BJ (cell line): ENCODE measurements at regions not wholly inside any gene's neighbourhood (a gene's known extent, or its start where the extent isn't known, plus 50 kb on each side); places are given as distances from the start of the nearest gene placed in this dataset.
"Not testable (repeated sequence)": the region's sequence is repeated elsewhere in the genome, so short reads cannot be mapped to it uniquely, and the experiment has no call there.

Experiments used
- CTCF ChIA-PET: fragments of 350-600 bp; formaldehyde crosslinking; extraction: SDS; loops from one replicate; lab custom pipeline; 2021; ENCODE audit warnings: antibody characterized with exemption, inconsistent platforms; lab: Yijun Ruan, JAX
- POLR2A ChIA-PET: fragments of 300-600 bp; sonication (Branson Sonifier 250); formaldehyde crosslinking; extraction: SDS; loops from one replicate; lab custom pipeline; 2021; ENCODE audit warnings: antibody characterized with exemption; lab: Charles Lee
- DNase-seq: peaks from one replicate; pipeline ENCODE4 v3.0.0-alpha.2; 2011; ENCODE audit warnings: low read depth
- H3K27me3 ChIP-seq: 2 replicates; pipeline ENCODE4 v1.6.0; 2011; ENCODE audit warnings: low read length; ENCODE audit not compliant: control insufficient read depth, insufficient read depth
- H3K36me3 ChIP-seq: 2 replicates; pipeline ENCODE4 v1.5.1; 2011; ENCODE audit warnings: low read length; ENCODE audit not compliant: control insufficient read depth, insufficient read depth
- H3K4me3 ChIP-seq: 2 replicates; pipeline ENCODE4 v1.5.1; 2011; ENCODE audit warnings: low read depth, mild to moderate bottlenecking, control low read depth, low read length
- TF ChIP-seq, protein P1 (sequence below): IDR thresholded peaks from 2 replicates; pipeline ENCODE4 v1.5.1; 2011; ENCODE audit warnings: low read depth, mild to moderate bottlenecking, control low read depth, inconsistent platforms, low read length, moderate library complexity; ENCODE audit not compliant: insufficient read depth

DNA sequence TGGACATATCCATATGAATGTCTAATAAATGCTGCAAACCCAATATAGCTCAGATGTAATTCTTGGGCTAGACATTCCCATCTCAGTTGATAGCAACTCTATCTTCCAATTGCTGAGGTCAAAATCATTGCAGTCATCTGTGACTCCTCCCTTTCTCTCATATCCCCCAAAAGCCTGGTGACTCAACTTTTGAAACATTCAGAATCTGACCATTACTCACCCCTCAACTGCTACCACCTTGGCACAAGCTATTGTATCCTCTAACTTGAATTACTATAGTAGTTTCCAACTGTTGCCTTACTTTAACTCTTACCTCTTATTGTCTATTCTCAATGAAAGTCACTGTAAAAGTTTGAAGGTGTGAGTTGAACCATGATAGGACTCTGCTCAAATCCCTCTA lies 600.1 kb upstream of the RGMB start:
- TF ChIP-seq, protein P1, sequence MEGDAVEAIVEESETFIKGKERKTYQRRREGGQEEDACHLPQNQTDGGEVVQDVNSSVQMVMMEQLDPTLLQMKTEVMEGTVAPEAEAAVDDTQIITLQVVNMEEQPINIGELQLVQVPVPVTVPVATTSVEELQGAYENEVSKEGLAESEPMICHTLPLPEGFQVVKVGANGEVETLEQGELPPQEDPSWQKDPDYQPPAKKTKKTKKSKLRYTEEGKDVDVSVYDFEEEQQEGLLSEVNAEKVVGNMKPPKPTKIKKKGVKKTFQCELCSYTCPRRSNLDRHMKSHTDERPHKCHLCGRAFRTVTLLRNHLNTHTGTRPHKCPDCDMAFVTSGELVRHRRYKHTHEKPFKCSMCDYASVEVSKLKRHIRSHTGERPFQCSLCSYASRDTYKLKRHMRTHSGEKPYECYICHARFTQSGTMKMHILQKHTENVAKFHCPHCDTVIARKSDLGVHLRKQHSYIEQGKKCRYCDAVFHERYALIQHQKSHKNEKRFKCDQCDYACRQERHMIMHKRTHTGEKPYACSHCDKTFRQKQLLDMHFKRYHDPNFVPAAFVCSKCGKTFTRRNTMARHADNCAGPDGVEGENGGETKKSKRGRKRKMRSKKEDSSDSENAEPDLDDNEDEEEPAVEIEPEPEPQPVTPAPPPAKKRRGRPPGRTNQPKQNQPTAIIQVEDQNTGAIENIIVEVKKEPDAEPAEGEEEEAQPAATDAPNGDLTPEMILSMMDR, result no peak
- H3K4me3 ChIP-seq, result no peak overlapping the region
- peak; percentile 9 for DNase-seq
- CTCF ChIA-PET, result no interaction called here
- POLR2A ChIA-PET, result no interaction called here
- H3K36me3 ChIP-seq, result no peaks in the 10 kb centered on the region
- H3K27me3 ChIP-seq, result no peaks in the 10 kb centered on the region

DNA sequence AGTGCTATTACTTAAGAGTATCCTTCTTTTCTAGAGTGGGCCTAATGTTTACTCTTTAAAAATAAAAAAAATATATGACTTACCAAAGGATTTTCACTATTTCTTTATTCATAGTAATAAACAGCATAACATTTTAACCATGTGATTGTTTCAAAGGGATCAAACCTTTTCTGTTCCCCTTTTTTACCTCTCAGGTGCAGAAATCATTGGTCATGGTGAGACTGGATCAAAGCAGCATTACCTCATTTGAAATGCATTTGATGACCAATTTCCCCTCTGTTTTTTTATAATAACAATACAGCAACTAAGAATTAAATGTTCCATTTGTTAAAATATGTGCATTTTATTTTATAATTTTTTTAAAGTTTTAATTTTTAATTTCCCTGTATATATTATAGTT lies 598.0 kb upstream of the RGMB start:
- no peaks in the 10 kb centered on the region for H3K36me3 ChIP-seq
- DNase-seq, result no peak
- POLR2A ChIA-PET, result no interaction called here
- CTCF ChIA-PET, result no interaction called here
- H3K27me3 ChIP-seq, result no peaks in the 10 kb centered on the region
- H3K4me3 ChIP-seq, result no peak overlapping the region
- TF ChIP-seq, protein P1, result no peak

DNA sequence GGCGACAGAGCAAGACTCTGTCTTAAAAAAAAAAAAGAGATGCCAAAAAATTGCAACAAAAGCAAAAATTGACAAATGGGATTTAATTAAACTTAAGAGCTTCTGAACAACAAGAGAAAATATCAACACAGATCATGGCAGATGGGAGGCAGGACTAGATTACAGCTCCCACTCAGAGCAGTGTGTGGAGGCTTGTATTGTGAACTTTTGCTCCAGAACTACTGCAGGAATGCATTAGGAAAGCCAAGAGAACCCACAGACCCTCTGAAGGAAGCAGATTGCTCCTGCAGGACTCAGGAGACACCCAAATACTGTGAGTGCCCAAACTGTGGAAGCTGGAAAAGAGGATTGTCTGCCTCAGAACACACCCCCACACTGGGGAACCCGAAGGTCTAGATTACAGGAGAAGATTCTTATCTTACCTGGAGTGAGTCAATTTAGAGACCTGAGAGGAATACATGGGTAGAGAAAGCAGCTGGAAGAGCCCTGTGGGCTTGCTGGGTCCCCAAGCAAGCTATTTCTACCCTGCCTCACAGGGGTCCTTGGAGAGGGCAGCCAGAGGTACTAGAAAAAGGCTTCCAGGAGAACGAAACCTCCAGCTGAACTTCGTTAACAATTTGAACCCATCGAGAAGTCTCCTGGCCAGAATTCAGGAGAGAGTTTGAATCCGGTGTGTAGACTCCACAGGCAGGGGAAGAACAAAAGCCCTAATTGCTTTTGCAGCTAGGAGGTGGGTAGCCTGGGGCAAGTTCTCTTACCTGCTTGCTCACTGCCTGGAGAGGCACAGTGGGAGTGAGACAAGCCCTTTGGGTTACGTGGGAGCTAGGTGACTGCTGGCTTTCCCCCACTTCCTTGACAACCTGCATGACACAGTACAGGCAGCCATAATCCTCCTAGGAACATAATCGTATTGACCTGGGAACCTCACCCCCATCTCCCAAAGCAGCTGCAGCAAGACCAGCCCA lies 593.4 kb upstream of the RGMB start:
- POLR2A ChIA-PET, result no interaction called here

DNA sequence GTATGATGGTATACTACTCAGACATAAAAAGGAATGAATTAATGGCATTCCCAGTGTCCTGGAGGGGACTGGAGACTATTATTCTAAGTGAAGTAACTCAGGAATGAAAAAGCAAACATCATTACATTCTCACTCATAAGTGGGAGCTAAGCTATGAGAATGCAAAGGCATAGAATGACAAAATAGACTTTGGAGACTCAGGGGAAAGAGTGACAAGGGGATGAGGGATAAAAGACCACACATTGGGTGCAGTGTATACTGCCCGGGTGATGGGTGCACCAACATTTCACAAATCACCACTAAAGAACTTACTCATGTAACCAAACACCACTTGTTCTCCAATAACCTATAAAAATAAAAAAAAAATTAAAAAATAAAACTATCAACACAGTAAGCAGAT lies 587.3 kb upstream of the RGMB start:
- TF ChIP-seq, protein P1, result no peak
- Histone ChIP-seq H3K27me3 (no peaks in the 10 kb centered on the region), H3K4me3 (no peak overlapping the region), H3K36me3 (no peaks in the 10 kb centered on the region)
- no peak for DNase-seq
- CTCF ChIA-PET, result no interaction called here
- POLR2A ChIA-PET, result no interaction called here

More for the DNA sequence above, 593.4 kb upstream of the RGMB start:
- no peaks in the 10 kb centered on the region for H3K27me3 ChIP-seq
- no peak for DNase-seq
- no peak overlapping the region for H3K4me3 ChIP-seq
- CTCF ChIA-PET, result no interaction called here
- no peaks in the 10 kb centered on the region for H3K36me3 ChIP-seq
- TF ChIP-seq, protein P1, result no peak

DNA sequence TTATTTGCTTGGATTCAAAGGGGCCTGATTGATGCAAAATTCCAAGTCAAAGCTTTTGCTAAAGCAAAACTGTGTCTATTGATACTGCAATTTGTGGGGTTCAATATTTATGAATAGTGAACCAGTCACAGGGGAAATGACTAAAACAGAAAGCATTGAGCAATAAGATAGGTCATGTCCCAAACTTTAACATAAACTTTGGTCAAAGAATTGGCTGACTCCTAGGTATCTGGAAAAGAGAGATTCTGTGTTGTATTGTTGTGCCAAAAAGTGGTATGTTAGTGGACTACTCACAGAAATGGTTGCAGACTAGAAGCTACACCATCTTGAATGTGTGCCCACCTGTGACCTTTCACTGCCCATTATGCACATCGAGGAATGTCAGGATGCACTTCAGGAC lies 585.5 kb upstream of the RGMB start:
- DNase-seq, result no peak
- ChIA-PET CTCF (no interaction called here), POLR2A (no interaction called here)
- no peak overlapping the region for H3K4me3 ChIP-seq
- H3K36me3 ChIP-seq, result no peaks in the 10 kb centered on the region
- no peaks in the 10 kb centered on the region for H3K27me3 ChIP-seq
- TF ChIP-seq, protein P1, result no peak

DNA sequence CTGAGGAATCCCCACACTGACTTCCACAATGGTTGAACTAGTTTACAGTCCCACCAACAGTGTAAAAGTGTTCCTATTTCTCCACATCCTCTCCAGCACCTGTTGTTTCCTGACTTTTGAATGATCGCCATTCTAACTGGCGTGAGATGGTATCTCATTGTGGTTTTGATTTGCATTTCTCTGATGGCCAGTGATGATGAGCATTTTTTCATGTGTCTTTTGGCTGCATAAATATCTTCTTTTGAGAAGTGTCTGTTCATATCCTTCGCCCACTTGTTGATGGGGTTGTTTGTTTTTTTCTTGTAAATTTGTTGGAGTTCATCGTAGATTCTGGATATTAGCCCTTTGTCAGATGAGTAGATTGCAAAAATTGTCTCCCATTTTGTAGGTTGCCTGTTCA lies 583.1 kb upstream of the RGMB start:
- H3K4me3 ChIP-seq, CTCF ChIA-PET, POLR2A ChIA-PET, H3K36me3 ChIP-seq, H3K27me3 ChIP-seq, DNase-seq: not testable (repeated sequence)
